ENCODE measurements at regions not wholly inside any gene's neighbourhood (a gene's known extent, or its start where the extent isn't known, plus 50 kb on each side); places are given as distances from the start of the nearest gene placed in this dataset.

- no peak for TF ChIP-seq CTCF (IDR thresholded peaks at IDR 0.05; ENCODE audit: insufficient read depth, missing control alignments)
- DNase-seq (ENCODE audit: insufficient read length, low spot score) (no peak), FAIRE-seq (no peak)
These were observed 291.0 kb downstream of the COL12A1 start for GRCh38 chr6:74914888-74915287.

- TF ChIP-seq CTCF (IDR thresholded peaks at IDR 0.05; ENCODE audit: insufficient read depth, missing control alignments): no peak
- DNase-seq (ENCODE audit: insufficient read length, low spot score) (no peak), FAIRE-seq (no peak)
These were observed 293.6 kb downstream of the COL12A1 start for GRCh38 chr6:74912234-74912633.

GRCh38 chr6:74902846-74903245 is 303.0 kb downstream of the COL12A1 start:
- no peak for TF ChIP-seq CTCF (IDR thresholded peaks at IDR 0.05; ENCODE audit: insufficient read depth, missing control alignments)
- no peak for DNase-seq (ENCODE audit: insufficient read length, low spot score)
- FAIRE-seq: no peak

- DNase-seq (ENCODE audit: insufficient read length, low spot score) (no peak), FAIRE-seq (no peak)
- no peak for TF ChIP-seq CTCF (IDR thresholded peaks at IDR 0.05; ENCODE audit: insufficient read depth, missing control alignments)
These were observed 303.8 kb downstream of the COL12A1 start for GRCh38 chr6:74902089-74902488.

GRCh38 chr6:74901576-74901975 is 304.3 kb downstream of the COL12A1 start:
- no peak for DNase-seq (ENCODE audit: insufficient read length, low spot score)
- FAIRE-seq: no peak
- TF ChIP-seq CTCF (IDR thresholded peaks at IDR 0.05; ENCODE audit: insufficient read depth, missing control alignments): no peak

- no peak for DNase-seq (ENCODE audit: insufficient read length, low spot score)
- no peak for FAIRE-seq
- TF ChIP-seq CTCF (IDR thresholded peaks at IDR 0.05; ENCODE audit: insufficient read depth, missing control alignments): peak; percentile 0
These were observed 306.4 kb downstream of the COL12A1 start for GRCh38 chr6:74899416-74899815.

GRCh38 chr6:74892091-74892490 is 313.8 kb downstream of the COL12A1 start:
- no peak for TF ChIP-seq CTCF (IDR thresholded peaks at IDR 0.05; ENCODE audit: insufficient read depth, missing control alignments)
- no peak for FAIRE-seq
- DNase-seq (ENCODE audit: insufficient read length, low spot score): no peak

Measured in D721Med (cell line).